Common myeloid progenitor, CD34-positive (primary cell): ENCODE measurements at regions not wholly inside any gene's neighbourhood (a gene's known extent, or its start where the extent isn't known, plus 50 kb on each side); places are given as distances from the start of the nearest gene placed in this dataset.
"Not testable (repeated sequence)": the region's sequence is repeated elsewhere in the genome, so short reads cannot be mapped to it uniquely, and the experiment has no call there.

Experiments used
- CTCF ChIA-PET: fragments of 350-600 bp; sonication (Branson Sonifier 250); formaldehyde crosslinking; loops from one replicate; lab custom pipeline; 2021; ENCODE audit warnings: antibody characterized with exemption; lab: Charles Lee
- POLR2A ChIA-PET: fragments of 350-600 bp; sonication (Branson Sonifier 250); formaldehyde crosslinking; loops from one replicate; lab custom pipeline; 2021; ENCODE audit warnings: antibody characterized with exemption; lab: Charles Lee
- DNase-seq, 3 donors: peaks; one replicate each; pipeline versions ENCODE4 v3.0.0 to v3.0.0-alpha.2; 2013
- H3K27ac ChIP-seq, 2 experiments: 1 replicate in 1 of 2; 2 replicates in 1 of 2; pipeline ENCODE4 v1.7.0; 2013; ENCODE audit warnings: inconsistent platforms in 2 of 2, low read length in 2 of 2, mild to moderate bottlenecking in 2 of 2, low read depth in 1 of 2, moderate library complexity in 1 of 2; ENCODE audit not compliant: severe bottlenecking in 2 of 2, insufficient read depth in 1 of 2, poor library complexity in 1 of 2
- H3K27me3 ChIP-seq, 5 experiments: replicated peaks in 2 of 5; 1 replicate in 3 of 5; 2 replicates in 2 of 5; pipeline versions ENCODE4 v1.6.1 to v1.7.0; 2013; ENCODE audit warnings: low read length in 4 of 5, mild to moderate bottlenecking in 2 of 5, moderate library complexity in 2 of 5, inconsistent platforms in 1 of 5; ENCODE audit not compliant: insufficient read depth in 5 of 5, control insufficient read depth in 4 of 5
- H3K36me3 ChIP-seq, 4 experiments: 1 replicate in 2 of 4; 2 replicates in 2 of 4; pipeline versions ENCODE4 v1.6.1 to v1.7.0; 2013; ENCODE audit warnings: low read length in 3 of 4, control low read depth in 1 of 4, mild to moderate bottlenecking in 1 of 4; ENCODE audit not compliant: control insufficient read depth in 4 of 4, insufficient read depth in 4 of 4
- H3K4me1 ChIP-seq, 4 experiments: 1 replicate in 3 of 4; 2 replicates in 1 of 4; pipeline versions ENCODE4 v1.6.1 to v1.7.1; 2013; ENCODE audit warnings: low read length in 3 of 4, mild to moderate bottlenecking in 3 of 4, control low read depth in 1 of 4, inconsistent platforms in 1 of 4, moderate library complexity in 1 of 4; ENCODE audit not compliant: control insufficient read depth in 4 of 4, insufficient read depth in 4 of 4; ENCODE audit errors: control extremely low read depth in 1 of 4
- H3K4me3 ChIP-seq, 7 experiments: 1 replicate in 4 of 7; 2 replicates in 3 of 7; pipeline versions ENCODE4 v1.5.1 to v1.7.0; 2013; ENCODE audit warnings: mild to moderate bottlenecking in 7 of 7, low read length in 6 of 7, moderate library complexity in 6 of 7, inconsistent platforms in 2 of 7, low read depth in 2 of 7, control low read depth in 1 of 7; ENCODE audit not compliant: insufficient read depth in 4 of 7, control insufficient read depth in 1 of 7; ENCODE audit errors: extremely low read depth in 1 of 7
- H3K9me3 ChIP-seq, 5 experiments: 1 replicate in 4 of 5; 2 replicates in 1 of 5; pipeline versions ENCODE4 v1.6.1 to v1.7.1; 2013; ENCODE audit warnings: low read length in 4 of 5, mild to moderate bottlenecking in 2 of 5, inconsistent platforms in 1 of 5, low read depth in 1 of 5, moderate library complexity in 1 of 5; ENCODE audit not compliant: control insufficient read depth in 4 of 5, insufficient read depth in 2 of 5; ENCODE audit errors: control extremely low read depth in 1 of 5
- WGBS: methylation state at CpG from one replicate; pipeline ENCODE4 v1.1.5; 2013; ENCODE audit not compliant: insufficient coverage; 5-methylcytosine and 5-hydroxymethylcytosine counted together

GRCh38 chrX:145953628-145954027 is 136.0 kb downstream of the SLITRK2 start:
- Histone ChIP-seq H3K4me1 (no peaks in the 10 kb centered on the region), H3K27me3 (no peaks in the 10 kb centered on the region), H3K4me3 (no peak overlapping the region), H3K27ac (no peak overlapping the region), H3K9me3 (peaks cover 0 to 1% (median 0%) of the 10 kb centered on the region in 5 experiments), H3K36me3 (no peaks in the 10 kb centered on the region)
- CTCF ChIA-PET, result no interaction called here
- DNase-seq, result no peak
- POLR2A ChIA-PET, result no interaction called here

GRCh38 chrX:145990051-145990450 is 172.4 kb downstream of the SLITRK2 start:
- no peak for DNase-seq
- CTCF ChIA-PET, result no interaction called here

GRCh38 chrX:146006637-146007036 is 189.0 kb downstream of the SLITRK2 start:
- no peak for DNase-seq
- no peak overlapping the region for H3K27ac ChIP-seq
- no peaks in the 10 kb centered on the region for H3K9me3 ChIP-seq
- WGBS, result 80% methylated on average over 1 of the region's 3 CpGs
- H3K4me3 ChIP-seq, result no peak overlapping the region
- CTCF ChIA-PET, result no interaction called here
- no peaks in the 10 kb centered on the region for H3K27me3 ChIP-seq
- no peaks in the 10 kb centered on the region for H3K4me1 ChIP-seq
- no peaks in the 10 kb centered on the region for H3K36me3 ChIP-seq
- POLR2A ChIA-PET, result no interaction called here

More at GRCh38 chrX:145990051-145990450, 172.4 kb downstream of the SLITRK2 start:
- H3K4me1 ChIP-seq, result no peaks in the 10 kb centered on the region
- POLR2A ChIA-PET, result no interaction called here
- H3K36me3 ChIP-seq, result no peaks in the 10 kb centered on the region
- H3K27me3 ChIP-seq, result no peaks in the 10 kb centered on the region
- WGBS, result no CpG with 5 or more reads among the region's 3 CpGs
- H3K9me3 ChIP-seq, result no peaks in the 10 kb centered on the region
- H3K4me3 ChIP-seq, result no peak overlapping the region
- H3K27ac ChIP-seq, result no peak overlapping the region

- DNase-seq, result no peak
- H3K9me3 ChIP-seq, result no peaks in the 10 kb centered on the region
- H3K4me1 ChIP-seq, result no peaks in the 10 kb centered on the region
- H3K4me3 ChIP-seq, result no peak overlapping the region
- WGBS, result no CpG with 5 or more reads among the region's 4 CpGs
- H3K27ac ChIP-seq, result no peak overlapping the region
- H3K27me3 ChIP-seq, result no peaks in the 10 kb centered on the region
- CTCF ChIA-PET, result no interaction called here
- POLR2A ChIA-PET, result no interaction called here
- no peaks in the 10 kb centered on the region for H3K36me3 ChIP-seq
These were observed 218.4 kb downstream of the SLITRK2 start for GRCh38 chrX:146036000-146036399.

GRCh38 chrX:146041741-146042140 is 224.1 kb downstream of the SLITRK2 start:
- H3K4me3 ChIP-seq, result no peak overlapping the region
- WGBS, result 67% methylated on average over 2 of the region's 3 CpGs
- no peaks in the 10 kb centered on the region for H3K4me1 ChIP-seq
- DNase-seq, result no peak
- CTCF ChIA-PET, result no interaction called here
- no peaks in the 10 kb centered on the region for H3K9me3 ChIP-seq
- no peaks in the 10 kb centered on the region for H3K27me3 ChIP-seq
- H3K27ac ChIP-seq, result no peak overlapping the region
- no peaks in the 10 kb centered on the region for H3K36me3 ChIP-seq
- POLR2A ChIA-PET, result no interaction called here

GRCh38 chrX:146046011-146046715 is 228.5 kb downstream of the SLITRK2 start:
- H3K4me3 ChIP-seq, DNase-seq, CTCF ChIA-PET, POLR2A ChIA-PET, H3K9me3 ChIP-seq, H3K27me3 ChIP-seq, H3K4me1 ChIP-seq, H3K36me3 ChIP-seq, H3K27ac ChIP-seq: not testable (repeated sequence)
- 93% methylated on average over 32 of the region's 45 CpGs for WGBS

GRCh38 chrX:146049568-146049967 is 231.9 kb downstream of the SLITRK2 start:
- CTCF ChIA-PET, H3K36me3 ChIP-seq, H3K9me3 ChIP-seq, POLR2A ChIA-PET, H3K27me3 ChIP-seq, DNase-seq, H3K4me1 ChIP-seq, H3K4me3 ChIP-seq, H3K27ac ChIP-seq: not testable (repeated sequence)
- 83% methylated on average over 4 of the region's 12 CpGs for WGBS
